GM12865 (cell line): ENCODE measurements at regions not wholly inside any gene's neighbourhood (a gene's known extent, or its start where the extent isn't known, plus 50 kb on each side); places are given as distances from the start of the nearest gene placed in this dataset.

Source experiments
- DNase-seq: peaks from one replicate; pipeline ENCODE4 v3.0.0; 2010; ENCODE audit warnings: low read depth
- H3K4me3 ChIP-seq: 2 replicates; pipeline ENCODE4 v1.5.1; 2011; ENCODE audit warnings: mild to moderate bottlenecking, low read depth, low read length, control low read depth
- TF ChIP-seq, protein P1 (sequence below): IDR thresholded peaks from 2 replicates; pipeline ENCODE4 v1.5.1; 2011; ENCODE audit warnings: low read length, control low read depth, low read depth, inconsistent platforms; ENCODE audit not compliant: insufficient read depth; ENCODE audit errors: missing control alignments

- TF ChIP-seq, protein P1, sequence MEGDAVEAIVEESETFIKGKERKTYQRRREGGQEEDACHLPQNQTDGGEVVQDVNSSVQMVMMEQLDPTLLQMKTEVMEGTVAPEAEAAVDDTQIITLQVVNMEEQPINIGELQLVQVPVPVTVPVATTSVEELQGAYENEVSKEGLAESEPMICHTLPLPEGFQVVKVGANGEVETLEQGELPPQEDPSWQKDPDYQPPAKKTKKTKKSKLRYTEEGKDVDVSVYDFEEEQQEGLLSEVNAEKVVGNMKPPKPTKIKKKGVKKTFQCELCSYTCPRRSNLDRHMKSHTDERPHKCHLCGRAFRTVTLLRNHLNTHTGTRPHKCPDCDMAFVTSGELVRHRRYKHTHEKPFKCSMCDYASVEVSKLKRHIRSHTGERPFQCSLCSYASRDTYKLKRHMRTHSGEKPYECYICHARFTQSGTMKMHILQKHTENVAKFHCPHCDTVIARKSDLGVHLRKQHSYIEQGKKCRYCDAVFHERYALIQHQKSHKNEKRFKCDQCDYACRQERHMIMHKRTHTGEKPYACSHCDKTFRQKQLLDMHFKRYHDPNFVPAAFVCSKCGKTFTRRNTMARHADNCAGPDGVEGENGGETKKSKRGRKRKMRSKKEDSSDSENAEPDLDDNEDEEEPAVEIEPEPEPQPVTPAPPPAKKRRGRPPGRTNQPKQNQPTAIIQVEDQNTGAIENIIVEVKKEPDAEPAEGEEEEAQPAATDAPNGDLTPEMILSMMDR, result no peak
- H3K4me3 ChIP-seq, result no peak overlapping the region
- DNase-seq, result no peak
Measured at GRCh38 chr2:176746411-176746810, 466.2 kb upstream of the HNRNPA3 start.

DNA sequence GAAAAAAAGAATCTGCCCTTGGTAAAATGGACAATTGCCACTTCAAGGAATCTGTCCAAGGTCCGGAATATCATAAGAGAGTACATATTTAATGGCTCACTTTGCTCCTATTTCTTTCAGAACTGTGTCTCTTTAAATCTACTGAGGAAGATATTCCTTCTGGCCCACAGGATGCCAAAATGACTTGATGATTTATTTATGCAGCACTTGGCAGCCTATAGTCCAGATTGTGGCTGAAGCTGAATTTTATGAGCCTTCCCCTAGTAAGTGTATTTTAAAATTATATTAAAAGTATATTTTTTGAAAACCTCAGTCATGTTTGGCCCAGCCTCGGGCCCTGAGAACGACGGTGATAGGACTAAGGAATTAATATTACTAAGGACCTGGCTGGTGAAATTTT lies 465.1 kb upstream of the HNRNPA3 start:
- no peak overlapping the region for H3K4me3 ChIP-seq
- TF ChIP-seq, protein P1, result no peak

GRCh38 chr2:176747928-176748327 lies 464.7 kb upstream of the HNRNPA3 start:
- TF ChIP-seq, protein P1, result no peak
- DNase-seq, result no peak
- no peak overlapping the region for H3K4me3 ChIP-seq

More for the DNA sequence above, 465.1 kb upstream of the HNRNPA3 start:
- no peak for DNase-seq

DNA sequence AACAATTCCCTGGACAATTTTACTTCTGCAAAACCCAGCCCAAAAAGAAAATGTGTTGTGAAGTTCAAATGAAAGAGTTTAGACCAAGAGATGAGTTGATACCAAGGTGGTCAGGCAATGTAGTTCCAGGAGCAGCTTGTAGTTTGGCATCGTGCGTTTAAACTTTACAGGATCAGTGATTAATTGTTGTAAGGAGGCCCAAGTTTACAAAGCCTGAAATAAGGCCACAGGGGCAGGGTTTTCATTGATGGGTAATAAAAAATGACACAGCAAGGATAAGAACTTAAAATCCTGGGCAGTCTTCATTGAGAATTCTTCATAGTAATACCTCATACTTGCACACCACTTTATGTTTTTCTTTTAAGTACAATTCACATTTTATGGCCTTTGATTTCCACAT lies 463.9 kb upstream of the HNRNPA3 start:
- no peak for DNase-seq
- TF ChIP-seq, protein P1, result no peak

DNA sequence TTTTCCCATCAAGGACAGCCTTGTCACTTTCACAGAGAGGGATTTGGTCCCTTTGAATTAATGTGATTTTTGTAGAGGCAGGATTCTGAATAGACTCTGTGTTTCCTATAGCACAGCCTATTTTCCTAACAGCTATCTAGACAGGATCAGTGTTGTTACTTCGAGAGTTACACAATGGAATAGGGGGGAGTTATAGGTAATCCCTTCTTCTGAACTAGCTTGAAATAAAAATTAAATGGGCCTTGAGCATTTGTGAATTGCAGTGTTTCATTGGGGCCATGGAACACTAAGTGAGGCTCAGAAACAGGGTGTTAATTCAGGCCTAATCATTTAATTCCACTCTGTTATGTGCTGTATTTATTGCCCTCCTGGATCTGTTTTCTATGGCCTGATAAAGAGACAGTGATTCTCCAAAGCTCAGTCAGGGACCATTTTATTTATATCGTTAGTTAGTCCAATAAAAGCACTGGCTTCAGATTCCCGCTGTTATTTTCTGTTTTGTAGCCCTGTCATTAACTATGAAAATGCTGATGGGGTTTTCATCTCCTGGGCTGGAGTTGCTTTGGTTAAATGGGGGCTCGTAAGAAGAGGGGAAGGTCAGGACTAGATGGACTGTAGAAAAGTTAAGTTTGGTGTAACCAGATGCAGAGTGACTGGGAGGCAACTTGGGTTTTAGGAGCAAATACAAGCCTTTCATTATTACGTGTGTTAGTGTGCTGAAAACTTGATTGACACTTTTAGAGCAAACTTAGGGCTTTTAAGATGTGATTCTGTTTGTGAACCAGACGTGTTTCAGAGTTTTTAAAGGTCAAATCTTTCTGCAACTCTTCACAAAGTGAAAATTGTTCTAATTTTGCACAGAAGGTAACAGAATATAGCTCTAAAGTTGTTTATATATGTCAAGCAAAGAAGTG lies 461.0 kb upstream of the HNRNPA3 start:
- TF ChIP-seq, protein P1, result no peak
- no peak overlapping the region for H3K4me3 ChIP-seq
- DNase-seq, result no peak

More for the DNA sequence above, 463.9 kb upstream of the HNRNPA3 start:
- no peak overlapping the region for H3K4me3 ChIP-seq

DNA sequence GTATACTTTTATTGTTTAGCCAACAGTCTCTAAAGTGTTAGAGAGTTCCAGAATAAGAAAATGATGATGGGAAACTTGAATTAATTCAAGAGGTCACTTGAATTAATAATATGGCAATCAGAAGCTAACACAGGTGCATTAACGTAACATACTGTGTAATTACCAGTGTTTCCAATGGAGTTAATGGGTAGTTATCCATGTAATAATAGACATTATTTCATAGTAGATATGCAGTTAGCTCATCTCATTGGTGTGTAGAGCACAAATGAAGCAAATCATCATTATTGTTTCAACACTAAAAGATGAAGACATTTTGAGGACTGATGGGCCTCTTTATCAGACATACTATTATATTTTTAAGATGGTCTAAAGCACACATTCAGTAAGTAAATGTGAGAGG lies 460.3 kb upstream of the HNRNPA3 start:
- no peak overlapping the region for H3K4me3 ChIP-seq
- no peak for DNase-seq
- TF ChIP-seq, protein P1, result no peak
